HCT116 (cell line): ENCODE measurements at regions not wholly inside any gene's neighbourhood (a gene's known extent, or its start where the extent isn't known, plus 50 kb on each side); places are given as distances from the start of the nearest gene placed in this dataset.

Source experiments
- CEBPB ChIP-seq: IDR thresholded peaks from 2 replicates; pipeline ENCODE4 v1.6.1; 2012; ENCODE audit warnings: low read depth
- EZH2 ChIP-seq: fragments of 200-600 bp; sonication (generic); IDR thresholded peaks from 2 replicates; pipeline ENCODE4 v1.6.1; 2017; ENCODE audit warnings: antibody characterized with exemption, mixed run types
- EZH2phosphoT487 ChIP-seq: fragments of 200-600 bp; IDR thresholded peaks from 2 replicates; pipeline ENCODE4 v1.6.1; 2018; ENCODE audit warnings: antibody characterized with exemption, borderline replicate concordance
- FOSL1 ChIP-seq: IDR thresholded peaks from 2 replicates; pipeline ENCODE4 v1.6.1; 2012; ENCODE audit warnings: low read depth
- POLR2A ChIP-seq: IDR thresholded peaks from 2 replicates; pipeline ENCODE4 v1.7.0; 2011; ENCODE audit warnings: borderline replicate concordance; ENCODE audit not compliant: insufficient read depth, insufficient read length; ENCODE audit errors: extremely low read depth
- TF ChIP-seq, protein P1 (sequence below), 3 experiments: fragments of 200-600 bp in 1 of 3; sonication (generic) in 1 of 3; IDR thresholded peaks in 2 of 3; conservative IDR thresholded peaks in 1 of 3; 2 replicates each; pipeline ENCODE4 v1.5.1; 2012 to 2017; ENCODE audit warnings: low read depth in 2 of 3, low read length in 2 of 3, antibody characterized with exemption in 1 of 3, borderline replicate concordance in 1 of 3, control low read depth in 1 of 3, mild to moderate bottlenecking in 1 of 3, mixed read lengths in 1 of 3, mixed run types in 1 of 3, moderate library complexity in 1 of 3; ENCODE audit not compliant: insufficient read depth in 1 of 3
- TF ChIP-seq, protein P2 (sequence below): IDR thresholded peaks from 2 replicates; pipeline ENCODE4 v1.6.1; 2012

DNA sequence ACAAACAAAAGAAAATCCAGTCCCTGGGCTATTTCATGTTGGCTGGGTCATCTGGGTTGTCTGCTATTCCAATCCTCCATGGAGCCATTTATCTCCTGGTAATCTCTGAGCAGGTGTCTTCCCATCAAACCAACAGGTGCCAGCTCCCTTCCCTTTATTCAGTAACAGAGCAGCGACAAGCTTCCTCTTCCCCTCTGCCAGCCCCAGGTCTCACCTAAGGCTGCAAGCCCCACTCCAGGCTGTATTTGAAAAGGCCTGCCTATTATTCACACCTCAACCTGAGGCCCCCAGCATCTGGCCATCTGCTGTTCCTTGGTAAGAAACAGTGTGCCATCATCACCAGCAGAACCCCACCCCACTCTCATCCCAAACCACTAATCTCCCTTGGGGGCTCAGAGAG lies 436.2 kb downstream of the BUD13 start:
- TF ChIP-seq POLR2A (no peak), EZH2phosphoT487 (no peak), FOSL1 (no peak), EZH2 (no peak), CEBPB (no peak)
- TF ChIP-seq, protein P1, sequence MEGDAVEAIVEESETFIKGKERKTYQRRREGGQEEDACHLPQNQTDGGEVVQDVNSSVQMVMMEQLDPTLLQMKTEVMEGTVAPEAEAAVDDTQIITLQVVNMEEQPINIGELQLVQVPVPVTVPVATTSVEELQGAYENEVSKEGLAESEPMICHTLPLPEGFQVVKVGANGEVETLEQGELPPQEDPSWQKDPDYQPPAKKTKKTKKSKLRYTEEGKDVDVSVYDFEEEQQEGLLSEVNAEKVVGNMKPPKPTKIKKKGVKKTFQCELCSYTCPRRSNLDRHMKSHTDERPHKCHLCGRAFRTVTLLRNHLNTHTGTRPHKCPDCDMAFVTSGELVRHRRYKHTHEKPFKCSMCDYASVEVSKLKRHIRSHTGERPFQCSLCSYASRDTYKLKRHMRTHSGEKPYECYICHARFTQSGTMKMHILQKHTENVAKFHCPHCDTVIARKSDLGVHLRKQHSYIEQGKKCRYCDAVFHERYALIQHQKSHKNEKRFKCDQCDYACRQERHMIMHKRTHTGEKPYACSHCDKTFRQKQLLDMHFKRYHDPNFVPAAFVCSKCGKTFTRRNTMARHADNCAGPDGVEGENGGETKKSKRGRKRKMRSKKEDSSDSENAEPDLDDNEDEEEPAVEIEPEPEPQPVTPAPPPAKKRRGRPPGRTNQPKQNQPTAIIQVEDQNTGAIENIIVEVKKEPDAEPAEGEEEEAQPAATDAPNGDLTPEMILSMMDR (IDR thresholded peaks at IDR 0.05 in 2 of 3, conservative IDR thresholded peaks at IDR 0.05 in 1 of 3; ENCODE audit: borderline replicate concordance in 1 of 3, insufficient read depth in 1 of 3, low read depth in 2 of 3, low read length in 2 of 3) = no peak
- TF ChIP-seq, protein P2, sequence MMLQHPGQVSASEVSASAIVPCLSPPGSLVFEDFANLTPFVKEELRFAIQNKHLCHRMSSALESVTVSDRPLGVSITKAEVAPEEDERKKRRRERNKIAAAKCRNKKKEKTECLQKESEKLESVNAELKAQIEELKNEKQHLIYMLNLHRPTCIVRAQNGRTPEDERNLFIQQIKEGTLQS = no peak
